A204.1 (cell line): ENCODE measurements at regions not wholly inside any gene's neighbourhood (a gene's known extent, or its start where the extent isn't known, plus 50 kb on each side); places are given as distances from the start of the nearest gene placed in this dataset.
"Not testable (repeated sequence)": the region's sequence is repeated elsewhere in the genome, so short reads cannot be mapped to it uniquely, and the experiment has no call there.

ENCODE experiments used
- FAIRE-seq: peaks from 2 replicates; lab custom pipeline; 2012; peaks lifted over from hg19 to GRCh38; lab: Jason Lieb, UNC

- FAIRE-seq = no peak
Measured at GRCh38 chrX:94612140-94612539, 938.1 kb downstream of the FAM133A start.

- no peak for FAIRE-seq
Measured at GRCh38 chrX:94633237-94633636, 959.2 kb downstream of the FAM133A start.

GRCh38 chrX:94635003-94635402 is 961.0 kb downstream of the FAM133A start:
- no peak for FAIRE-seq

GRCh38 chrX:94645726-94646125 is 971.7 kb downstream of the FAM133A start:
- FAIRE-seq = no peak

- no peak for FAIRE-seq
Measured at GRCh38 chrX:94655180-94655579, 981.2 kb downstream of the FAM133A start.

- no peak for FAIRE-seq
Measured at GRCh38 chrX:94662689-94663088, 988.7 kb downstream of the FAM133A start.

- FAIRE-seq = no peak
Measured at GRCh38 chrX:94676285-94676684, 1002.3 kb downstream of the FAM133A start.

GRCh38 chrX:94686071-94686470 is 1012.1 kb downstream of the FAM133A start:
- FAIRE-seq = no peak

GRCh38 chrX:94695910-94696309 is 1021.9 kb downstream of the FAM133A start:
- no peak for FAIRE-seq

GRCh38 chrX:94704348-94705256 is 1030.6 kb downstream of the FAM133A start:
- not testable (repeated sequence) for FAIRE-seq

- no peak for FAIRE-seq
Measured at GRCh38 chrX:94721386-94721785, 1047.4 kb downstream of the FAM133A start.

GRCh38 chrX:94722578-94722977 is 1048.6 kb downstream of the FAM133A start:
- FAIRE-seq = no peak

- FAIRE-seq = no peak
Measured at GRCh38 chrX:94742772-94743171, 1068.8 kb downstream of the FAM133A start.

GRCh38 chrX:94743478-94743877 is 1069.5 kb downstream of the FAM133A start:
- FAIRE-seq = no peak

- FAIRE-seq = no peak
Measured at GRCh38 chrX:94744786-94745185, 1070.8 kb downstream of the FAM133A start.

- no peak for FAIRE-seq
Measured at GRCh38 chrX:94751611-94752010, 1077.6 kb downstream of the FAM133A start.

- no peak for FAIRE-seq
Measured at GRCh38 chrX:94752434-94753169, 1078.6 kb downstream of the FAM133A start.

- FAIRE-seq = no peak
Measured at GRCh38 chrX:94758130-94758529, 1084.1 kb downstream of the FAM133A start.

- FAIRE-seq = no peak
Measured at GRCh38 chrX:94775640-94776039, 1101.6 kb downstream of the FAM133A start.

- no peak for FAIRE-seq
Measured at GRCh38 chrX:94813541-94813940, 1139.5 kb downstream of the FAM133A start.

- FAIRE-seq = no peak
Measured at GRCh38 chrX:94814216-94814615, 1140.2 kb downstream of the FAM133A start.

GRCh38 chrX:94830717-94831116 is 1156.7 kb downstream of the FAM133A start:
- FAIRE-seq = no peak

GRCh38 chrX:94831364-94831763 is 1157.4 kb downstream of the FAM133A start:
- FAIRE-seq = peak; percentile 95
